ENCODE measurements at regions not wholly inside any gene's neighbourhood (a gene's known extent, or its start where the extent isn't known, plus 50 kb on each side); places are given as distances from the start of the nearest gene placed in this dataset.

DNA sequence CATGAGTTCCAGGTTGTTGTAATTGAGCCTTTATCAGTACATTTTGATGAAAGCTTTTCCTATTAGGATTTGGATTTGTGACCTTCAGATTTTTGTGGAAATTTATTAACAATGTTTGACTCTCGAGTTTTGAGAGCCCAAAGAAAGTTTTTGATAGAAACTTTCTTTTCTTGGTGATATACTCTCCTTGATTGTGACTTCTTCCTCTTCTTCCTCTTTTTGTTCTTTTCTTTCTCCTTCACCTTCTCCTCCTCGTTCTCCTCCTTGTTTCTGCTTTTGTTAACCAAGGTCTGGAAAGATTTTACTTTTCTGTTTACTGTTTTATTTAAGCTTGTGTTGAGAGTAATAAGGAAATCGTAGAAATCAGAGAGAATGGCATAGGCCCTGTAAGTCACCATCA lies 182.4 kb downstream of the TRIM27 start:
- DNase-seq: no peak

- DNase-seq: no peak
Observed at GRCh38 chr6:28742668-28743270, 181.0 kb downstream of the TRIM27 start.

- no peak for DNase-seq
Observed at GRCh38 chr6:28743271-28743789, 180.5 kb downstream of the TRIM27 start.

DNA sequence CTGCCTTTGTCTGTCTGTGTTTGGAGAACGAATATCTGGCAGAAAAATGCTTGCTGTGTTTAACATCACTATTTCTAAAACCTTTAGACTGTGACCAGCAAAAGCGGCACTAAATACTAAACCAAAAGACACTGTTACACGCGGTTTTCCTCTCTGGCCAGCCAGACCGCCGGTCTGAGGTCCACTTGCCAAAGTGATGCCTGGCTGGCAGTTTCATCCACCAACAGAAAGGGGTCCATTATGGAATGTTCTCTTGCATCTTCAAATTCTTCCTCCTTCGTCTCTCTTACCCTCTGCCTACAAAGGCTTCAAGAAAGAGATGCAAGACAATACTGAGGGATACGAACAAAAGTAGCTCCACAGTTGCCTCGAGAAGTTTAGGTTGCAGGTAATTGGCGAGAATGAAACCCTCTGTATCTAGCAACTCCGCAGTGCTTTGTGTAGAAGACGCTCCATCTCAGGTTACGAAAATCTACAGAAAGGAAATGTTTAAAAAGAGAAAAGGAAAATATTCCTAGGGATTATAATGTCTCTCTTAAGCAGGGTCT lies 176.6 kb downstream of the TRIM27 start:
- no peak for DNase-seq

GRCh38 chr6:28747631-28748157 lies 176.1 kb downstream of the TRIM27 start:
- no peak for DNase-seq

GRCh38 chr6:28748192-28748591 lies 175.6 kb downstream of the TRIM27 start:
- DNase-seq: no peak

DNA sequence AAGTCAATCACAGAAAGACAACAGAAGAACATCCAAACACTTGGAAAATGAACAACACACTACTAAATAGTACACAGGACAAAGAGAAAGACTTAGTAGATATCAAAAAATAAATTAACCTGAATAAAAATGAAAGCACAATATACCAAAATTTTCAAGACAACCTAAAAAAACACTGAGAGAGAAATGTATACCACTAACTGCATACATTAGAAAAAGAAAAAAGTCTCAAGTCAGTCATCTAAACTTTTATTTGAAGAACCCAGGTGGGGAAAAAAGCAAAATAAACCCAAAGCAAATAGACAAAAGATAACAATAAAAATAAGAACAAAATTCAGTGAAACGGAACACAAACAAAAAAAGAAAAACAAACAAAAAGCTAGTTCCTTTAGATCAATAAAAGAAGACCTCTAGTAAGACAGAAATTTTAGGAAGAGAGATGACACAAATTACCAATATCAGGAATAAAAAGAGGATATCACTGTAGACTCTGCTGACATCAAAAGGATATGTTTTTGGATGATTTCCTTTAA lies 172.8 kb downstream of the TRIM27 start:
- DNase-seq: no peak

DNA sequence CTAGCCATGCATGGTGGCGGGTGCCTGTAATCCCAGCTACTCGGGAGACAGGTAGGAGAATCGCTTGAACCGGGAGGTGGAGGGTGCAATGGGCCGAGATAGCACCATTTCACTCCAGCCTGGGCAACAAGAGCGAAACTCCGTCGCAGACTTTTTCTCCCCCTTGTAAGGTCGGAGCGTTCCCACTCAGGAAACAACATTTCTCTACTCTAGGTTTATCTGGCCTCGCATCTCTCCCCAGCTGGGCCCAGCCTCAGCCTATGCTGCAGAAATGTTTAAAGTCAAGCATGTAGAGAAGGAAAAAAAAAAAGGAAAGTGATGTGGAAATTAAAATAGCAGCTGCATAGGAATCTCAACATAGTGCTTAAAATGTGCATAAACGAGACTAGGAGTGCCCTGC lies 172.3 kb downstream of the TRIM27 start:
- no peak for DNase-seq

DNA sequence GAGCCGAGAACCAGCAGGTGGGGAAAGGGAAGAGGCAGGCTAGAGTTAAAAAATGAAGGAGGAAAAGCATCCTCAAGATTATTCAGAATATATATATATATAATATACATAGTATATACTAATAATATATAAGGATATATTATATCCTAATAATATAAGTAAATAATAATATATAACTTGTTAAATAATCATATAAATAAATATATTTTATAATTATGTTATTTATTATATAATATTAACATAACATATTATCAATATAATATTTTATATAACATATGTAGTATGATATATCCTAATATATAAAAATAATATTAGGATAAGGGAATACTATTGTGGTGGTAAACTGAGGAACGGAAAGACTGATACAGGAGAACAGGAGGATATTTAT lies 171.8 kb downstream of the TRIM27 start:
- DNase-seq: no peak

DNA sequence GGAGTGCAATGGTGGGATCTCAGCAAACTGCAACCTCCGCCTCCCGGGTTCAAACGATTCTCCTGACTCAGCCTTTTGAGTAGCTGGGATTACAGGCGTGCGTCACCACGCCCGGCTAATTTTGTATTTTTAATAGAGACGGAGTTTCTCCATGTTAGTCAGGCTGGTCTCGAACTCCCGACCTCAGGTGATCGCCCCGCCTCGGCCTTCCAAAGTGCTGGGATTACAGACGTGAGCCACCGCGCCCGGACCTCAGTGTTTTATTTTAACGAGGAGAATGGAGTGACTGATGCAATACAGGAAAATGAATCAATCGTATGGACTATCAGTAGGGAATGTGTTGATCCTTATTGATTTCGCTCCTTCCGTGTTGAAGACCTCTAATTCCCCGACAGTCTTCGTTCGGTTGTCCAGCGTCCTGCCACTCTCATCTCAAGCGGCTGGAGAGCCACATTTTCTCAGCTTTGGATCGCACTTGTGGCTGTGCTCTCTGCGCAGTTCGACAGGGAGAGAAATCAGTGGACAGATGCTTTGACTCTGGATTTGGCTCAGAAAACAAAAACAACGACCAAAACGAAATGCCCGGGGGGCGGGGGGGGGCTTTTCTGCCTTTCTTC lies 166.2 kb downstream of the TRIM27 start:
- DNase-seq: no peak

GRCh38 chr6:28758046-28758817 lies 165.6 kb downstream of the TRIM27 start:
- no peak for DNase-seq

GRCh38 chr6:28758818-28759235 lies 165.0 kb downstream of the TRIM27 start:
- no peak for DNase-seq

DNA sequence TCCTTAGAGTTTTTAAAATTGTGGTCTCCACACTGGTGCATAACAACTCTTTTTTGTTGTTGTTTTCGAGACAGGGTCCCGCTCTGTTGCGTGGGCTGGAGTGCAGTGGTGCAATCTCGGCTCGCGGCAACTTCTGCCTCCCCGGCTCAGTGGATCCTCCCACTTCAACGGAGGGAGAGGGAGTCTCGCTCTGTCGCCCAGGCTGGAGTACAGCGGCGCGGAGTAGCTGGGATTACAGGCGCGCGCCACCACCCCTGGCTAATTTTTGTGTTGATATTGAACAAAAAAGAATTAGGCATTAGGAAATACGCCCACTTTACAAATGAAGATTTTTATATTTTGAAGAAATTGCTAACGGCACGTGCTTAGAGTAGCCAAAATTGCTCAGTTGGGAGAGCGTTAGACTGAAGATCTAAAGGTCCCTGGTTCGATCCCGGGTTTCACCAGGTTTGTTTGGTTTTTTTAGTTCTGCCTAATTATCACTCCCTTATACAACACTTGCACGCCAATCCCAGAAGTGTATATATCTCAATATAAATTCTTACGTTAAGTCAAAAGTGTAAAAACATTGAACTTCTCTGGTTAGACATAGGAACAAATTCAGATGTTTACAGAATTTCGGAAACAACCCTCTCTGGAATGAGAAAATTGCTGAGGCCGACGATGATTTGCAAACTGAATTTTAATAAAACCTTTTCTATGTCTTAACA lies 159.6 kb downstream of the TRIM27 start:
- no peak for DNase-seq

- no peak for DNase-seq
Observed at GRCh38 chr6:28764761-28765282, 159.0 kb downstream of the TRIM27 start.

- DNase-seq: no peak
Observed at GRCh38 chr6:28765978-28766351, 157.8 kb downstream of the TRIM27 start.

DNA sequence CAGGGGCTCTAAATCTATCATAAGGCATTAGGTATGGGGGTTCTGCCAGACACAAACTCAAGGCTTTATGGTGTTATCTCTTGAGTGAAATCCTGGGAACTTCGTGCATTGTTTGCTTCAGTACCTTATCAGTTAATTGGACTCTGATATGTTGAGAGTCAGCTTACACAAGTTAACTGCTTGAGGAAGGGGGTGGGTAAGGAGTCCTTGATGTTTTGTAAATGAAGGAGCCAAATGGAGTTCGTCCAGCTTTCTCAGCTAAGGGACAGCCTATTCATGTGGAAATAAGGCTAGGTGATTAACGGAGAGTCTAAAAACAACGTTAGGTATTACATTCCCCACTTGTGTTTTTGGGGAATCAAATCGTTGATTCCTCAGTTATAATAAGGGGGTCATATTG lies 157.4 kb downstream of the TRIM27 start:
- DNase-seq: no peak

- no peak for DNase-seq
Observed at GRCh38 chr6:28767133-28767532, 156.7 kb downstream of the TRIM27 start.

DNA sequence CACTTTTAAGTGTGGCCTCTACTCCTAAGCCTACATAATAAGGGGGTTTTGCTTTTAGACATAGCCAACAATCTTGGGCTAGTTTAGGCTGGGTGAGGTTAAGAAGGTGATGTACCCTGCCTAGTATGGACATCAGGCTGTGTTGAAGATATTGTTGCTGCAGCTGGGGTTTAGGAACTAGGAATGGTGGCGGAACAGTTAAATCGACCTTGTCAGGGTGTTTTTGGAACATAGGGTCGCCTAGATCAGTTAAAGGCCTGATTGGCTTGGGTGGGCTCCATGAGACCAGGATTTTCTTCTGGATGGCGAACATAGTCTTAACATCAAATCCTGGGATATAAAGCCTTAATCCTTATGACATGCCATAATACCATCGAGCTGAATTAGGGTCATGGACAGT lies 156.1 kb downstream of the TRIM27 start:
- DNase-seq: no peak

- DNase-seq: no peak
Observed at GRCh38 chr6:28768187-28768913, 155.4 kb downstream of the TRIM27 start.

DNA sequence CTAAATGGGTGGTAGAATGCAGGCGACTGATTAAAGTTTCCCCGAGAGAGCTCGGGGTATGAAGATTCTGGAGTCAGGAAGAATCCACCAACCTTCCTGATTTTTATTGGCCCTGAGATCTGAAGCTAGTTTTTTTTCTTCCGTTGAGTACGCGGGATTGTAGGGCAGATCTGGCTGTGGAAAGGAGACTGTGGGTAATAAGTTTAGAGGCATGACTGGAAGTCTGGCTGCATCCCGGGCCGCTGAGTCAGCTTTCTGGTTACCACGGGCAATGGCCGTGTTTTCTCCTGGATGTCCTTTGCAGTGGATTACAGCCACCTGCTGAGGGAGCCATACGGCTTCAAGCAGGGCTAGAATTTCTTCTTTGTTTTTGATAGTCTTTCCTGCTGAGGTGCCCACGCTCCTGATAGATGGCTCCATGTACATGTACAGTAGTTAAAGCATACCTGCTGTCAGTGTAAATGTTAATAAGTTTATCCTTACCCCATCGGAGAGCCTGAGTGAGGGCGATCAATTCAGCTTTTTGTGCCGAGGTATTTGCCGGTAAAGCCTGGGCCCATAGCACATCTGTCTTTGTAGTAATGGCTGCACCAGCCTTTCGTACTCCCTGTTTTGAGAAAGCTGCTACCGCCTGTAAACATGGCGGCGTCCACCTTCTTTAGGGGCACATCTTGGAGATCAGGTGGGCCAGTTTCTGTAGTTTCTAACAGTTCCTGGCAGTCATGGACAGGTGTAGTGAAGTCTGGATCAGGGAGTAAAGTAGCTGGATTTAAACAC lies 154.0 kb downstream of the TRIM27 start:
- no peak for DNase-seq

- DNase-seq: no peak
Observed at GRCh38 chr6:28770732-28771131, 153.1 kb downstream of the TRIM27 start.

Measured in activated CD8-positive, alpha-beta memory T cell treated with anti-CD3 and anti-CD28 coated beads, Interleukin-2, amount 50 U/mL, for 4 hours (primary cell).